Stimulated activated CD4-positive, alpha-beta T cell treated with anti-CD3 and anti-CD28 coated beads, Interleukin-15, amount 100 ng/mL, for 24 hours (primary cell): ENCODE measurements at regions not wholly inside any gene's neighbourhood (a gene's known extent, or its start where the extent isn't known, plus 50 kb on each side); places are given as distances from the start of the nearest gene placed in this dataset.
"Not testable (repeated sequence)": the region's sequence is repeated elsewhere in the genome, so short reads cannot be mapped to it uniquely, and the experiment has no call there.

Experiments used
- DNase-seq: peaks from one replicate; pipeline ENCODE4 v3.0.0-alpha.2; 2020

DNA sequence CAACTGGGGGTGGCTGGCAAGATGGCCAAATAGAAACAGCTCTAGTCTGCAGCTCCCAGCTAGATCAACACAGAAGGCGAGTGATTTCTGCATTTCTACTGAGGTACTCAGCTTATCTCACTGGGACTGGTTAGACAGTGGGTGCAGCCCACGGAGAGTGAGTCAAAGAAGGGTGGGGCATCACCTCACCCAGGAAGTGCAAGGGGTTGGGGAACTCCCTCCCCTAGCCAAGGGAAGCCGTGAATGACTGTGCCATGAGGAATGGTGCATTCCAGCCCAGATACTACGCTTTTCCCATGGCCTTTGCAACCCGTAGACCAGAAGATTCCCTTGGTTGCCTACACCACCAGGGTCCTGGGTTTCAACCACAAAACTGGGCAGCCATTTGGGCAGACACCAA lies 452.6 kb downstream of the NR4A2 start:
- DNase-seq: not testable (repeated sequence)

DNA sequence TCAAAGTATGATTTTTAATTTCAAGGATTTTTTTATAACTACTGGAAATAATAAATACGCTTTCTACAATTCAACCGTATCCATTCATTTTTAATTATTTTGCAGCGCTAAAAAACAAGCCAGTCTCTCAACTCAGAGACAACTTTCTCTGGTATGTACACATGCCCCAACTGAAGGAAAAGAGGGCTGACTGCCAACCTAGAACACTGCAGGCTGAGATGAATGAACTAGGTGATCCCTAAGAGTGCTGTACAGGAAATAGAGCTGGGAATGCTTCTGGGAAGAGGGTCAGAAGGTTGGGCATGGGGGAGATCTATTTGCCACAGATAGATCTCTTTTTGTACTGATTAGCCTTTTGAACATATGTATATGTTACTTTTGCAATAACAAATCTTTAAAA lies 460.1 kb downstream of the NR4A2 start:
- DNase-seq: no peak

DNA sequence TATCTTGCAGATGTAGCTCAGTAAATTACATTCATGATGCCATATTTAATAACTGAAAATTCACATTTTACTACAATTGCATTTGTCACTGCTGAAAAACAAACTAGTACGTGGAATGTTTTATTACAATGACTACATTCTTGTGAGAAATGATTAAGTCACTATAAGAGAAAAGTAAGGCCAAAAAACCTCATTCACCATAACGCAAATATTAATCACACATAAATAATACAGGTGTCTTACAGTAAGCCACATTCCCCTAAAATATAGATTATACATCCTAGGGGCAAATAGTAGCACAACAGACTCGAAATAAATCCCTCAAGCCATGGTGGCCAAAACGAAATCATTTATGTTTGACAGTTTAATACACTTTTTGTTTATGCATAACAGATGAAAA lies 460.6 kb downstream of the NR4A2 start:
- DNase-seq: no peak

DNA sequence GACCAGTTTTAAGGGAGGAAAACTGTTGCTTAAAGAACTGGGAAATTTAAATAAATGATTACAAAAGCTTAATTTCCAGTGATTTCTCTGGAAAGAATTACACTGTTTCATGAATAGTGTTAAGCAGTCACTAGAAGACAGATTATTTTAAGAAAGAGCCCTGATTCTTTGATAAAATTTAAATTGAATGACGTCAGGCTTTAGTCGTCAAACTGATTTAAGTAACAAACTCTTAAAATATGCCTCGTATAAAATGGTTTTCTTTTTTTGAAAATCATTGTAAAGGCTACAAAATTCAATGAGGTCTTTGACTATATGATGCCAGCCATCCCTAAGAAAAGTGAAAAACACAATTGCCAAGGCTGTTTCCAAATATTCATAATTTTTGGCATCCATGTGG lies 465.0 kb downstream of the NR4A2 start:
- no peak for DNase-seq

DNA sequence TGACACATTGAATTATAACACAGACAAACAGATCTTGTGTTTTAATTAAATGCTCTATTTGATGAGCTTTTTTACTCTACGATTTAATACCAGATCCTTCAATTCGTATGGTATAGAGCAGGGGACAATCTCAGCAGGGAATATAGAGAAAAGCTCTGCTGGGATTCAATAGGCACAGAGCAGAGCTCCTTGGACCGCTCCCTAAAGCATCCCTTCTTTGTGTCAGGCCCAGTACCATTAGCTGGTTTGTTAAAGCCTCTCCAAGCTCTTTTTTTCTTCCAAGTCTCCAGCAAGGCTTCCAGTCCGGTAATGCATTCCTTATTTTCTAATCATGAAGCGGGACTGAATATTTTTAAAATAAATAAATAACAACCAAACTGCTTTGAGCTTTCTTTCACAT lies 466.0 kb downstream of the NR4A2 start:
- DNase-seq: no peak

DNA sequence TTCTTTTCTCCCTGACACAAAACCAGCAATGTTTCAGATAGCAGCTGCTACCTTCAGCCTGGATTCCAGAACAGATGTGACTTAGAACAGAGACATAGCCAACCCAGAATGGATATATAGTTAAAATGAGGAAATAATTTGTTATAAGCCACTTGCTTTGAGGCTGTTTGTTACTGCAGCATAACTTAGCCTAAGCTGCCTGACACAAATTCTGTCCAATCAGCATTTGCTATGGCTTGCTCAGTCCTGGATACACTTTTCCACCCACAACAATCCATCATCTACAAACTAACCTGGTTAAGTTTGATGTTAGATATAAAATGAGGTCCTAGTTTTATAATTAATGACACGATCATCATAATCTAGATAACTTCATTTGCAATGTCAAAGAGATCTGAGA lies 480.4 kb downstream of the NR4A2 start:
- DNase-seq: no peak

DNA sequence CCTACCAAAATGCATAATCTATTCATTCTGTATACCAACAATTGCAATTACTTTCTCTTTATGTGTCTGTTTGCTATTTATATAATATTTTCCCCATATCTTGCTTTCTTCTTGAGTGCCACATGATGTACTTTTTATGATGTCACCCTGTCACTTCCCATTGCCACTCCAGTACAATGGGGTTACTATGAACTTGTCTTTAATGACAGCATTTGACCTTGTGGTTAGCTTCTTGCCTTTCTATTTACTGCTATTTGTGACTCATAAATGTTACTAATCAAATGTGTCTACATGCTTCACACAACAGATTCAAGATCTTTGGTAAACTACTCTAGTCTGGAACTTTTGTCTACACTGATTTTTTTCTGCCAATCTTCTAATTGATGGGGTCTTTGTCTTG lies 486.3 kb downstream of the NR4A2 start:
- DNase-seq: no peak

DNA sequence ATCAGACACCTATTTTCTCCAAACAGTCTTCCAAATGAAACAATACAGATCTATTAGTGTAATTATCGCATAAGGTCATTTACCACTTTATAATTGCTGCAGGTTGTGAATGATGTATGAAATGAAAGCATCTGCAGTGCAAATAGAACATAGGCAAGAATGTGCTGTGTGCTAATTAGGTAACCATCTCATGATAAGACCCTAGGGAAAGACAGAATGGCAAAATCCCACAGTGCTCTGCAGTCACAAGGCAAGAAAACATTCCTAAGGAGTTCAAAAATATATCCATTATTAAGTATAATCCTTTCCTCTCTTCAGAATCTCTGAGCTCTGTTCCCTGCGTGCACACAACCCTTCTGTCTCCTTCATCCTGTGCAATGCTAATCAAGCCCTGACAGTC lies 488.1 kb downstream of the NR4A2 start:
- DNase-seq: no peak

DNA sequence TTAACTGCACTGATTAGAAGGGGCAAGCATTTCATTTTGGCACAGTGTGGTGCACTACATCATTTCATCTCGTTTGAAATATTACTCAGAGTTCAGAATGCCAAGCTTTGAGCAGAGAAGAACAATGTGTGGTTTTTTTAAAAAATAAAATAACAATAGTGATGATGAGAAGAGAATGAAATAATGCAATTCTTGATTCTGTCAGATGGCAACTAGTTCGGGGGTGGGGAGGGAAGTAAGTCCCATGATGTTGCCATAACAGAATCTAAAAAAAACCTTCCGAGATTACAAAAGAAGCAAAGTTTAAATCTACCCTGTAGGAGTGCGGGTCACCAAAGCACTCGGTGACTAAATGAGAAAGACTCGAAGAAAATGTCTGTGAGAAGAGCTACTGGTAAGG lies 490.4 kb downstream of the NR4A2 start:
- DNase-seq: no peak

DNA sequence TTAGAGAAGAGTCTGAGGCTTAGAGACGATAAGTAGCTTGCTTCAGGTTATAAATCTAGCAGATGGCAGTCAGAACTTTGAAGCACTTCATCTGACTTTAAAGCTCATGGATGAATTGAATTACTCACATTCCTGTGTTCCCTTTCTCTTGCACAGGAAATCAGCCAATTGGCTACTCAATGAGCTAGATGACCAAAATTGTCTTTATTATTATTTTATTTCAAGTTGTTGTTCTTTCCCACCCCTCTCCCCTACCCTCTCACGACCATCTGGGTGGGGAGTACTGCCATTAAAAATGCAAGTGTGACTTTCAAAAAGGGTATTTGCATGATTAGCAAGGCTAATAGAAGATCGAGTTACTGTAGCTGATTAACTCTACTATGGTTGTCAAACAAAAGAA lies 491.1 kb downstream of the NR4A2 start:
- no peak for DNase-seq

DNA sequence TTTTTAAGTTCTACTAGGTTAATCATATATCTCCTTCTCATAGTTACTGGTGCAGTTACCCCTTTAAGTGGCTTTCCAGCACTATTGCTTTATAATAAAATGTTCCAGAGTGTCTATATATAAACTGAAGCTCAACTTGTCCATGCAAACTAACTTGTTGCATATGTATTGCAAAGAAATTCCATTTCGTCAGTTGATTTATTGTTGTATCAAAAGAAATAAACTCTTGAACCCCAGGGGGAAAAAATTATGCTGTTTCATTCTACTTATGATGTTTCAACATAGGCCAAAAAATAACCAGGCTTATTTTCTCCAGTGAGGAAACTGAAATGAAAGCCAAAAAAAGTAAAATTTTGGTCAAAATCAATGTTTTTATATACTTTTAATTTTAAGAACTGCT lies 491.9 kb downstream of the NR4A2 start:
- no peak for DNase-seq

DNA sequence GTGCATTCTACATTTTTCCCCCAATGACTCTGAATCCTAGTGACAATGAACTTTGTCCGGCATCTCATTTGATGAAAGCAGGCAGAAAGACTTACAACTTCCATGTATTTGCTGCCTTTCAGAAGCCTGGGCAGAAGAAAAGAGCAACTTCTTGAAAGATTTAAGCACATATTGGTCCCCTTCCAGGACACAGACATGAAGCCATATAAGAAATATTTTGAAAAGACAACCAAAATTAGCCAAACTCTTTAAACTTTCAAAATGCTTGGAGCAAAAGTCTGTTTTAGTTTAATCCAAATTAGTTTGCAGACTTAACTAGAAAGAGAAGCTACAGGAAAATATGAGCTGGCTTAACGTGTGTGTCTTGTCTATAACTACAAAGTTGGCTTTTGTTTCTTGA lies 492.5 kb downstream of the NR4A2 start:
- no peak for DNase-seq

DNA sequence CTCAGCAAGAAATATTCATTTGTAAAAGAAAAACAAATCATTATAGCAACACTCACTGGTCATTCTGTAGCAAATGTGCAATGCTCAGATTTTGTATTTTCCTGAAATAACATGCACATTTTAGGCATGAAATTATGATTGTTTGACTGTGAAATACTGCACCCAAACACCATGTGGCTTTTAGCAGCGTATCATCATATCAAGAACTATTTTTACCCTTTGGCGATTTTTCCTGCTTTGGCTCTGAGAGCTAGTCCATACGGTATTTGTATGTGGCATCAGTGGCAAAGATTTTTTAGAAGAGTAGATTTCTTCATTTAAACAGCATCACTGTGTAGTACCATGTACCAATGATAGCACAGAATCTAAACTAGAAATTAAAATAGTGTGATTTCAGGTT lies 493.1 kb downstream of the NR4A2 start:
- DNase-seq: no peak

DNA sequence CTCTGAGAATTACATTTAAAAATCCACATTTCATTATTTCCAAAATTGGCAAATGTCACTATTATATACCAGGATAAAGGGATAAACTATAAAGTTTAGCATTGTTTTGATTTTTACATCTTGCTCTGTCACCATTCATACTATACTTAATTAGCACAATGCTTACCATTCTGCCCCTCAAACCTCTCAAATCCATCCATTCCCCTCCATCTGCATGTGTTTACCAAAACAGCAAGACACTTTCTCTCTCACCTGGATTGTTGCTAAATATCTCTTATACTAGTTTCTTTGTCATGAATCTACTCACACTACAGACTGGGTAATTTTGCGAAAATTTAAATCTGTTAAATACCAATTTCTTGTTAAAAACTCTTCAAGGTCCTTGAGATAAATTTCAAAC lies 496.1 kb downstream of the NR4A2 start:
- no peak for DNase-seq

DNA sequence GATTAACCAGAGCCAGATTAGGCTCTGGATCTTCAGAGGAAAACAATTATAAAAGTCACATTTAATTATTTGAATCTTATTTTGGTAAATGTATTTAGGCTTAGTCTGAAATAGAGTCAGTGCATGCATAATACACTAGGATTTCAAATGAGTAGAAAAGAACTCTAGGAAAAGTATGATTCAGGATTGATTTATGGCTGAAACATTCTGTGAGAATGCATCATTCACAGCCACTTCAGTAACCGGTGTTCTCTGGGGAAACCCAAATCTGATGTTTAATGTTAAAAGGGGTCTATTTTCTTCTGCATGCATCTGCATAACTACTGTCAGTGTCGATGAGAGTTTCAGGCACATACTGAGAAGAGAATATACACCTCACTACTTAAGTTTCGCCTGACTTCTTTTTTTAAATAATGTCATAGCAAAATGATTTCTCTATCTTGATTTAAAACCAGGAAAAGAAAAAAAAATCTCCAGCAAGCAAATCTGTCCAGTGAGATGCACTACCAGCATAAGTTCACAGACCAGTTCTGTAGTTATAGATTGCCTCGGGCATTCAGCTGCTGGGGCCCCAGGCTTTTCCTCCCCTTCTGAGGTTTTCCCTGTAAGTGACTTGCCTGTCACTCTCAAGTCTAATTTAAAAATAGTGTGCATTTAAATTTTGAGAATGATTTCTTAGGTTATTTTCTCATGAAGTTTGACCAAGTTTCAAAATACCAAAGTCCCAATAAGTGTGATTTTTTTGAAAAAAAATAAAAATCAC lies 501.5 kb downstream of the NR4A2 start:
- DNase-seq: no peak

DNA sequence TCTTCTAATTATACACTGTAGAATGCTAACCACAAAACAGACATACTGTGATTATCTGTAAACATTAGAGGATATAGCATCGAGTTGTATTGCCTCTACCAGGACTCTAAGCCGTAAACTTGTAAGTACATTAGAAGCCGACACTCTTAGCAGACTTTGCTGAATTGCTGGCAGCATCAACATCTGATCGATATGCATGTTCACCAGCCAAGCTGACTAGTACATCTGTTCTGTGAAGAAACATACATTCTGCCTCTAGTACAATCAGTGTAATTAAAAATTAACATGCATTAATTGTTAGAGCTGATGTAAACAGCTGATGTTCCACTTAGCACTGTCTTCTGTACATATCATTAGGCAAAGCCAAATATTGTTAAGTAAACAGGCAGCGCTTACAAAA lies 502.2 kb downstream of the NR4A2 start:
- no peak for DNase-seq

DNA sequence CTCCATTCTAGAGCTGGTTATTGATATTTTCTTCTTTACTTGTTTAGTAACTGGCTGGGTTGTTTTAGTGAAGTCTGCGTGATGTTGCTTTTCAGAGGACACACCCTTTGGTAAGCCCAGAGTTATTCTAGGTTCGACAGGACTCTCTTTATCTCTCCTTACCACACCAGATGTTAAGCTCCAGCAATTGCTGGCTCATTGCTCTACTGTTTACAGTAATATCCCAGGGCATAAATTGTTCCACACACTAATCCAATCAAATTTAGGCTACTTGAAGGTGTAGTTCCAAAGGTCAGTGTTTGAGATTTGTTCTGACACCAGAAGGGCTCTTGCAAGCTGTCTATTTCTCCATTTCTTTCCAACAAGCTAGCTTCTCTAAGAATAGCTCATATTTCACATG lies 506.6 kb downstream of the NR4A2 start:
- no peak for DNase-seq

DNA sequence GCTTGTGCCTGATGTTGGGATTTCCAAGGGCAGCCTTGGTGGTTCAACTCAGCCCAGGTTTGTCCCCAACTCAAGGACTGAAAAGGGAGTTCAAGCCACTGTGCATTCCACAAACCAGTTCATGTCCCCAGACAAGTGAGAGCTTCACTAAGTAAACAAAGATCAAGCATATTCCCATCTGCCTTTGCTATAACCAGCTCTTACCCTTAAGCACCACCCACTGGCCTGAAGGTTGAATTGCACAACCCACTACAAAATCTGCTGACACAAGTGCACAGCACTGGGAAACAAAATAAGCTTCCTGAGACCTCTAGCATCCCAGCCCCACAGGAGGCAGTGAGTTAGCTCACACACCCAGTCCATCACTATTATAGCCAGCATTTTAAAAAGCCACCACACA lies 516.7 kb downstream of the NR4A2 start:
- DNase-seq: peak; percentile 3

DNA sequence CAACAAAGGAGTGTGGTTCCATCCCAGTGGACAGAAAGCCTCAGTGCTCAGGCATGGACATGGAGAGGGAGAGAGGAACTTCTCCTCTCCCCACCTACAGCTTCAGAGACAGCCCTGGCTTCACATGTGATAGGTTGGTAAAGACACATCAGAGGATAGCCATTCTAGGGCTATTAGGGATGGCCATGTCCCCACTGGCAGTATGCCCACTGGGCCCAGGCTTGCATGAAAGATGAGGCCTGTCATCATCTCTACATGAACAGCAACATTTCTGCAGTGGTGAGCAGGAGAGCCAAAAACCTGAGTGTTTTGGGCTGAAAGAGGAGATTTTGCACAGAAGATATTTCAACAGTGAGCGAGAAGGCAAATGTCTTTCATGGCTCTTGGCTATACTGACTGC lies 517.2 kb downstream of the NR4A2 start:
- DNase-seq: no peak

DNA sequence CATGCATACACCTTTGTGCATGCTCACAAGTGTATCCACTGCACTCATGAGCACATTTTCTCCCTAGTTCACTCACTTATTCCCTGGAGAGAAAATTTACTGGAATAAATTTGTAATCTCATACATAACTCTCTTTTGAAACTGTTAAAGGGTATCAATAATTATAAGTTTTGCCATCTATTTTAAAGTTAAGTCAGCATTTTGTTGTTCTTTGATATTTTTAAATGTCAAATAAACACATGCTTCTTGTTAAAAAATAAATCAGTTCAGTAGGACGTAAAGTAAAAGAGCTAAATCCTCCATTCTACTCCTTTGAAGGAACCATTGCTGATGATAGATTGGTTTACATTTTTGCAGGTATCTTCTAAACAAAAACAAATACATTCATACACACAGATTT lies 522.1 kb downstream of the NR4A2 start:
- no peak for DNase-seq

DNA sequence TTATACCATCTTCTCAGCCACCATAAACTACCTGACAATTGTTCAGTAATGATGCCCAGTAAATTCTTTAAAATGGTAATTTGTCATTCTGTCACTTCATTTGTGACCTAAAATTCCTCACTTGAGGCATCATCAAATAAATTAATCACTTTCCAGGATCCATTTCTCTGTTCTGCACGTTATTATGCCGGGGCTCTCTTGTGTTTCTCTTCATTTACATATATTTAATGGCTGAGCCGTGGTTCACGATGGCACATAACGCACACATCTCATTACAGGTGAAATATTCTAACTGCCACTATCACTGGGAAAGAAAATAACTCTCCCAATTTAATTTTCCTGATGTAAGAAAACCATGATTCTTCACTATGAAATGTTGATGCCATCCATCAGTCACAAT lies 529.6 kb downstream of the NR4A2 start:
- no peak for DNase-seq

DNA sequence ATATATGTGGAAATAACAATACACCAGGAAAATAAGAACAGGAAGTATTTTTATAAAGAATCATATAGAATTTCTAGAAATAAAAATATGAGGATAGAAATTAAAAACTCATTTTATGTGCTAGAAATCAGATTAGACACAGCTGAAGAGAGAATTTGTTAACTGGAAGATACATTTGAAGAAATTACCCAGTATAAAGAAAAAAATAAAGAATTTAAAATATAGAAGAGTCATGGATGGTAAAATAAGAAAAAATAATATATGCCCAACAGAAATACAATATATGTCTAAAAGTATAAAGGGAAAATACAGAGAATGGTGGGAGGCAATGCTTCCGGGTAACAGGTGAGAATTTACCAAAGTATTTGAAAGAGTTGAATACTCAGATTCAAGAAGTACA lies 539.9 kb downstream of the NR4A2 start:
- no peak for DNase-seq

DNA sequence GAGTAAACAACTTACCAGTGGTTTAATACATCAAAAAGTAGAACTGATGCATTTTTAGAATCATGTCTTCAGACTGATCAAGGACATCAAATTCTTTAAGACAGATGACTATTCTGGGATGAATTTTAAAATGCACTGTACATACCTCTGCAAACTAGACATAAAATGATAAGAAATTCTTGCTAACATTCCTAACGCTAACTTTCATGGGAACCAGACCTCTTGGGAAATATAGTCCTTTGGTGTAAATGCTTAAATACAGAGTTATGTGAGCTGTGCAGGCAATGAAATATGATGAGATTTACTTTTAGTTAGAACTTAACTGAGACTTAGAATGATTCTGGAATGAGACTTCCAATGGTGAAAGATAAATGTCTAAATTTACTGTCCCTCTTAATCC lies 562.0 kb downstream of the NR4A2 start:
- no peak for DNase-seq

DNA sequence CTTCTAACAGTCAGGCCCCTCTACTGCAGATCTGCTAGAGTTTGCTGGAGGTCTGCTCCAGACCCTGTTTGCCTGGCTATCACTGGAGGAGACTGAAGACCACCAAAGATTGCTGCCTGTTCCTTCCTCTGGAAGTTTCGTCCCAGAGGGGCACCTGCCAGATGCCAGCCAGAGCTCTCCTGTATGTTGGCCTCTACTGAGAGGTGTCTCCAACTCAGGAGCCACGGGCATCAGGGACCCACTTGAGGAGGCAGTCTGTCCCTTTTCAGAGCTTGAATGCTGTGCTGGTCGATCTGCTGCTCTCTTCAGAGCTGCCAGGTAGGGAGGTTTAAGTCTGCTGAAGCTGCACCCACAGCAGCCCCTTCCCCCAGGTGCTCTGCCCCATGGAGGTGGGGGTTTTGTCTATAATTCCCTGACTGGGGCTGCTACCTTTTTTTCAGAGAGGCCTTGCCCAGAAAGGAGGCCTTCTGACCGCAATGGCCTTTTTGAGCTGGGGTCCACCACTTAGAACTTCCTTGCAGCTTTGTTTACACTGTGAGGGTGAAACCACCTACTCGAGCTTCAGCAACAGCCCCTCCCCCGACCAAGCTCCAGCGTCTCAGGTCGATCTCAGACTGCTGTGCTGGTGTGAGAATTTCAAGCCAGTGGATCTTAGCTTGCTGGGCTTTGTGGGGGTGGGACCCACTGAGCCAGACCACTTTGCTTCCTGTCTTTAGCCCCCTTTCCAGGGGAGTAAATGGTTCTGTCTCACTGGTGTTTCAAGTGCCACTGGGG lies 566.0 kb downstream of the NR4A2 start:
- DNase-seq: no peak

DNA sequence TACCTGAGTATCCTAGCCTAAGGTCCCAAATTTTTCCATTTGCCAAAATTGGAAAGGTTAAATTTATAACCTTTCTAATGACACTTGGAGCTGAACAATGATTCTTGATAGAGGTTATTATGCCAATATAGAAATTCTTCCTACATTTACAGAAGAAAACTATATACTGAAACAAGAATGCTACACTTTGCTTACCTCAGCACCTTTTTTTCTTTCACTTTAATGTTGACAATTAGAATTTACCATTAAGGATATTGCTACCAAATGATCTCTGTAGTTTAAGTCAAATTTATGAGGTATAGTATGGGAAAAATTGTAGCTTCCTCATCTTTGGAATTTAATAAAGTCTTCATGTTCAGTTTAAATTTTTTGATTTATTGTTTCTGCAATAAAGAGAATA lies 577.0 kb downstream of the NR4A2 start:
- DNase-seq: no peak
